H9 (cell line): ENCODE measurements at regions not wholly inside any gene's neighbourhood (a gene's known extent, or its start where the extent isn't known, plus 50 kb on each side); places are given as distances from the start of the nearest gene placed in this dataset.

ENCODE experiments used
- DNase-seq: peaks from one replicate; pipeline ENCODE4 v3.0.0-alpha.2; 2017
- H2AFZ ChIP-seq: one replicate; pipeline ENCODE4 v1.6.1; 2013; ENCODE audit warnings: mild to moderate bottlenecking, low read length, control low read depth, moderate library complexity
- H2AK5ac ChIP-seq: 2 replicates; pipeline ENCODE4 v1.6.1; 2013; ENCODE audit warnings: low read length, control low read depth, mixed read lengths; ENCODE audit not compliant: insufficient read length
- H2BK120ac ChIP-seq: one replicate; pipeline ENCODE4 v1.6.1; 2013; ENCODE audit warnings: low read depth, mild to moderate bottlenecking, low read length, control low read depth, inconsistent platforms; ENCODE audit not compliant: poor library complexity, severe bottlenecking
- H2BK12ac ChIP-seq: 2 replicates; pipeline ENCODE4 v1.6.1; 2013; ENCODE audit warnings: low read length, control low read depth, mixed read lengths, low read depth; ENCODE audit not compliant: insufficient read length
- H2BK15ac ChIP-seq: 2 replicates; pipeline ENCODE4 v1.6.1; 2013; ENCODE audit warnings: low read depth, low read length, control low read depth
- H2BK20ac ChIP-seq: one replicate; pipeline ENCODE4 v1.6.1; 2013; ENCODE audit warnings: low read depth, mild to moderate bottlenecking, low read length, control low read depth, inconsistent platforms; ENCODE audit not compliant: poor library complexity, severe bottlenecking
- H2BK5ac ChIP-seq: 2 replicates; pipeline ENCODE4 v1.6.1; 2013; ENCODE audit warnings: low read length, control low read depth, mixed read lengths; ENCODE audit not compliant: insufficient read length
- H3K14ac ChIP-seq: 2 replicates; pipeline ENCODE4 v1.6.1; 2013; ENCODE audit warnings: low read length, control low read depth; ENCODE audit not compliant: insufficient read depth
- H3K18ac ChIP-seq: 2 replicates; pipeline ENCODE4 v1.6.1; 2013; ENCODE audit warnings: low read depth, mild to moderate bottlenecking, mixed read lengths, low read length, control low read depth; ENCODE audit not compliant: insufficient read length
- H3K23ac ChIP-seq: 2 replicates; pipeline ENCODE4 v1.6.1; 2013; ENCODE audit warnings: low read length, control low read depth, mixed read lengths, low read depth; ENCODE audit not compliant: insufficient read length
- H3K23me2 ChIP-seq: 2 replicates; pipeline ENCODE4 v1.6.1; 2013; ENCODE audit warnings: low read depth, mild to moderate bottlenecking, mixed read lengths, low read length, control low read depth; ENCODE audit not compliant: insufficient read length, poor library complexity, severe bottlenecking
- H3K27ac ChIP-seq: 2 replicates; pipeline ENCODE4 v1.5.1; 2013; ENCODE audit warnings: low read length, control low read depth, mixed read lengths, low read depth; ENCODE audit not compliant: insufficient read length
- H3K27me3 ChIP-seq: 2 replicates; pipeline ENCODE4 v1.6.1; 2013; ENCODE audit warnings: low read length, control low read depth, inconsistent platforms; ENCODE audit not compliant: insufficient read depth
- H3K4ac ChIP-seq: 2 replicates; pipeline ENCODE4 v1.6.1; 2013; ENCODE audit warnings: low read depth, mild to moderate bottlenecking, control low read depth, inconsistent platforms, low read length, moderate library complexity
- H3K4me1 ChIP-seq: 2 replicates; pipeline ENCODE4 v1.6.1; 2013; ENCODE audit warnings: low read length, control low read depth, inconsistent platforms; ENCODE audit not compliant: insufficient read depth
- H3K4me2 ChIP-seq: 2 replicates; pipeline ENCODE4 v1.6.1; 2013; ENCODE audit warnings: low read length, control low read depth, mixed read lengths; ENCODE audit not compliant: insufficient read length, insufficient read depth
- H3K56ac ChIP-seq: 2 replicates; pipeline ENCODE4 v1.6.1; 2013; ENCODE audit warnings: low read depth, mild to moderate bottlenecking, mixed read lengths, low read length, control low read depth; ENCODE audit not compliant: insufficient read length
- H3K79me1 ChIP-seq: 2 replicates; pipeline ENCODE4 v1.6.1; 2013; ENCODE audit warnings: low read depth, mild to moderate bottlenecking, moderate library complexity, low read length, control low read depth, inconsistent platforms; ENCODE audit not compliant: insufficient read depth, poor library complexity, severe bottlenecking
- H3K79me2 ChIP-seq: 2 replicates; pipeline ENCODE4 v1.6.1; 2013; ENCODE audit warnings: low read length, control low read depth, inconsistent platforms; ENCODE audit not compliant: insufficient read depth
- H3K9ac ChIP-seq: 2 replicates; pipeline ENCODE4 v1.6.1; 2013; ENCODE audit warnings: low read length, control low read depth, mixed read lengths; ENCODE audit not compliant: insufficient read length; ENCODE audit errors: extremely low read depth
- H3K9me3 ChIP-seq: one replicate; pipeline ENCODE4 v1.6.1; 2013; ENCODE audit warnings: low read depth, low read length, inconsistent platforms; ENCODE audit not compliant: control insufficient read depth
- H3T11ph ChIP-seq: one replicate; pipeline ENCODE4 v1.6.1; 2013; ENCODE audit warnings: mild to moderate bottlenecking, low read length, control low read depth, inconsistent platforms
- H4K20me1 ChIP-seq: one replicate; pipeline ENCODE4 v1.6.1; 2013; ENCODE audit not compliant: control insufficient read depth, insufficient read length, insufficient read depth
- H4K5ac ChIP-seq: 2 replicates; pipeline ENCODE4 v1.6.1; 2013; ENCODE audit warnings: low read depth, mild to moderate bottlenecking, mixed read lengths, low read length, control low read depth; ENCODE audit not compliant: insufficient read length
- H4K8ac ChIP-seq: replicated peaks from 2 replicates; pipeline ENCODE4 v1.6.1; 2013; ENCODE audit warnings: low read length, control low read depth, mixed read lengths, low read depth; ENCODE audit not compliant: insufficient read length
- H4K91ac ChIP-seq: 2 replicates; pipeline ENCODE4 v1.6.1; 2013; ENCODE audit warnings: low read depth, mild to moderate bottlenecking, moderate library complexity, mixed read lengths, low read length, control low read depth; ENCODE audit not compliant: insufficient read length
- H3K27ac Mint-ChIP-seq, 3 experiments: 2 replicates in 2 of 3; 3 replicates in 1 of 3; pipeline ENCODE4 v1.8.0; 2020 to 2021; ENCODE audit warnings: mixed read lengths in 3 of 3, mild to moderate bottlenecking in 1 of 3, moderate library complexity in 1 of 3
- H3K27me3 Mint-ChIP-seq: 2 replicates; pipeline ENCODE4 v1.8.0; 2021; ENCODE audit warnings: low read depth, mild to moderate bottlenecking, moderate library complexity, mixed read lengths
- H3K36me3 Mint-ChIP-seq, 3 experiments: 2 replicates in 2 of 3; 3 replicates in 1 of 3; pipeline ENCODE4 v1.8.0; 2020 to 2021; ENCODE audit warnings: low read depth in 3 of 3, mixed read lengths in 3 of 3; ENCODE audit not compliant: insufficient read depth in 1 of 3
- H3K4me1 Mint-ChIP-seq, 2 experiments: 2 replicates each; pipeline ENCODE4 v1.8.0; 2020; ENCODE audit warnings: mixed read lengths in 2 of 2
- H3K4me3 Mint-ChIP-seq, 2 experiments: 2 replicates in 1 of 2; 3 replicates in 1 of 2; pipeline ENCODE4 v1.8.0; 2020 to 2021; ENCODE audit warnings: mild to moderate bottlenecking in 2 of 2, mixed read lengths in 2 of 2, moderate library complexity in 1 of 2
- H3K9me3 Mint-ChIP-seq, 2 experiments: 2 replicates in 1 of 2; 3 replicates in 1 of 2; pipeline ENCODE4 v1.8.0; 2020; ENCODE audit warnings: mild to moderate bottlenecking in 2 of 2, mixed read lengths in 2 of 2, moderate library complexity in 1 of 2
- TF ChIP-seq, protein P1 (sequence below): fragments of 200-600 bp; sonication (generic); conservative IDR thresholded peaks from 3 replicates; pipeline ENCODE4 v1.8.0; 2021; ENCODE audit warnings: antibody characterized with exemption, mild to moderate bottlenecking

DNA sequence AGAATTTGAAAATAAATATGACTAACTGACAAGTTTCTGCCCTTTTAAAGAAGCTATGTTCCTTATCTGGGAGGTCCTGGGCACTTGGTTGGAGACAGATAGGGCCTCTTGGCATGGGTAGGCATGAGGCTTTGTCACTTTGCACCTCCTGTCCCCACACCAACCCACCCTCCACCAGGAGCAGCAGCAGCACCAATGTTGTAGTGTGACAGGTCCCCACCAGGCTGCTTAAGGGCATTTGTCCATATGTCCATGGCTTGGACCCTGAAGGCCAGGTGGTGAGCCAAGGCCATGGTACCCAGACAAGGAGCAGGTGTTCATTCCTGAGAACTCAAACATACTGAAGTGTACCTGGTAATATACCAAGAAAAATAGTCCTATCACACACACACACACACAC, 629.1 kb downstream of the ACTR3B start:
- Histone ChIP-seq H3T11ph (no peak overlapping the region), H4K8ac (no peak overlapping the region), H3K56ac (no peak overlapping the region), H3K79me1 (no peaks in the 10 kb centered on the region), H3K4me2 (no peak overlapping the region), H2BK5ac (no peak overlapping the region), H3K27me3 (no peaks in the 10 kb centered on the region), H3K79me2 (no peaks in the 10 kb centered on the region), H4K20me1 (no peaks in the 10 kb centered on the region), H4K91ac (no peak overlapping the region), H3K9ac (no peak overlapping the region), H2BK120ac (no peak overlapping the region), H3K23me2 (no peaks in the 10 kb centered on the region), H2BK12ac (no peak overlapping the region), H2AFZ (no peak overlapping the region), H3K4ac (no peak overlapping the region), H3K18ac (no peak overlapping the region), H4K5ac (no peak overlapping the region), H2AK5ac (no peak overlapping the region), H3K27ac (no peak overlapping the region), H2BK15ac (no peak overlapping the region), H3K23ac (no peak overlapping the region), H2BK20ac (no peak overlapping the region), H3K9me3 (peaks cover 46% of the 10 kb centered on the region), H3K14ac (no peak overlapping the region), H3K4me1 (no peaks in the 10 kb centered on the region)
- TF ChIP-seq, protein P1, sequence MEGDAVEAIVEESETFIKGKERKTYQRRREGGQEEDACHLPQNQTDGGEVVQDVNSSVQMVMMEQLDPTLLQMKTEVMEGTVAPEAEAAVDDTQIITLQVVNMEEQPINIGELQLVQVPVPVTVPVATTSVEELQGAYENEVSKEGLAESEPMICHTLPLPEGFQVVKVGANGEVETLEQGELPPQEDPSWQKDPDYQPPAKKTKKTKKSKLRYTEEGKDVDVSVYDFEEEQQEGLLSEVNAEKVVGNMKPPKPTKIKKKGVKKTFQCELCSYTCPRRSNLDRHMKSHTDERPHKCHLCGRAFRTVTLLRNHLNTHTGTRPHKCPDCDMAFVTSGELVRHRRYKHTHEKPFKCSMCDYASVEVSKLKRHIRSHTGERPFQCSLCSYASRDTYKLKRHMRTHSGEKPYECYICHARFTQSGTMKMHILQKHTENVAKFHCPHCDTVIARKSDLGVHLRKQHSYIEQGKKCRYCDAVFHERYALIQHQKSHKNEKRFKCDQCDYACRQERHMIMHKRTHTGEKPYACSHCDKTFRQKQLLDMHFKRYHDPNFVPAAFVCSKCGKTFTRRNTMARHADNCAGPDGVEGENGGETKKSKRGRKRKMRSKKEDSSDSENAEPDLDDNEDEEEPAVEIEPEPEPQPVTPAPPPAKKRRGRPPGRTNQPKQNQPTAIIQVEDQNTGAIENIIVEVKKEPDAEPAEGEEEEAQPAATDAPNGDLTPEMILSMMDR: no peak
- DNase-seq: no peak
- Mint-ChIP-seq H3K27me3 (peaks cover 1% of the 10 kb centered on the region), H3K36me3 (peaks cover 4 to 56% (median 18%) of the 10 kb centered on the region in 3 experiments), H3K4me1 (no peaks in the 10 kb centered on the region), H3K9me3 (peaks cover 91 to 94% of the 10 kb centered on the region in 2 experiments), H3K4me3 (no peak overlapping the region), H3K27ac (no peak overlapping the region)
